DND-41 (cell line): ENCODE measurements at regions not wholly inside any gene's neighbourhood (a gene's known extent, or its start where the extent isn't known, plus 50 kb on each side); places are given as distances from the start of the nearest gene placed in this dataset.
"Not testable (repeated sequence)": the region's sequence is repeated elsewhere in the genome, so short reads cannot be mapped to it uniquely, and the experiment has no call there.

ENCODE experiments used
- ATAC-seq: fragments of 200-7000 bp; cut with Tn5 transposase; 3 replicates; pipeline ENCODE4 v1.9.1; 2021; ENCODE audit warnings: low read depth; ENCODE audit not compliant: insufficient read depth
- DNase-seq: peaks from one replicate; pipeline ENCODE4 v3.0.0-alpha.2; 2020
- H2AFZ ChIP-seq: 2 replicates; pipeline ENCODE4 v1.6.0; 2012; ENCODE audit warnings: low read depth, low read length
- H3K27ac ChIP-seq: 2 replicates; pipeline ENCODE4 v1.5.1; 2012; ENCODE audit warnings: low read length, inconsistent platforms
- H3K27me3 ChIP-seq: fragments of 200-600 bp; sonication (generic); 2 replicates; pipeline ENCODE4 v1.6.0; 2012; ENCODE audit warnings: low read length, mild to moderate bottlenecking, inconsistent platforms; ENCODE audit not compliant: insufficient read depth, poor library complexity
- H3K36me3 ChIP-seq: 2 replicates; pipeline ENCODE4 v1.5.1; 2012; ENCODE audit warnings: low read length, inconsistent platforms; ENCODE audit not compliant: insufficient read depth
- H3K4me1 ChIP-seq: 2 replicates; pipeline ENCODE4 v1.5.1; 2012; ENCODE audit warnings: mild to moderate bottlenecking, low read length; ENCODE audit not compliant: insufficient read depth
- H3K4me2 ChIP-seq: 2 replicates; pipeline ENCODE4 v1.6.0; 2012; ENCODE audit warnings: mild to moderate bottlenecking, moderate library complexity, low read length, inconsistent platforms; ENCODE audit not compliant: insufficient read depth
- H3K4me3 ChIP-seq, 2 experiments: fragments of 200-600 bp in 1 of 2; shearing (Covaris generic) in 1 of 2; 2 replicates each; pipeline ENCODE4 v1.5.1; 2012 to 2016; ENCODE audit warnings: inconsistent platforms in 2 of 2, low read length in 2 of 2, mild to moderate bottlenecking in 2 of 2, low read depth in 1 of 2, moderate library complexity in 1 of 2
- H3K79me2 ChIP-seq: 2 replicates; pipeline ENCODE4 v1.6.0; 2012; ENCODE audit warnings: low read length, inconsistent platforms; ENCODE audit not compliant: insufficient read depth
- H3K9ac ChIP-seq: 2 replicates; pipeline ENCODE4 v1.6.0; 2012; ENCODE audit warnings: low read depth, mild to moderate bottlenecking, inconsistent platforms, low read length, moderate library complexity
- H3K9me3 ChIP-seq: 2 replicates; pipeline ENCODE4 v1.5.1; 2012; ENCODE audit warnings: low read length, moderate library complexity, mild to moderate bottlenecking, inconsistent platforms; ENCODE audit not compliant: insufficient read depth, severe bottlenecking
- H4K20me1 ChIP-seq: 2 replicates; pipeline ENCODE4 v1.6.0; 2012; ENCODE audit warnings: low read length; ENCODE audit not compliant: insufficient read depth
- CTCF ChIP-seq: IDR thresholded peaks from 2 replicates; pipeline ENCODE4 v1.5.1; 2012; ENCODE audit warnings: borderline replicate concordance, low read length, moderate library complexity, mild to moderate bottlenecking; ENCODE audit not compliant: poor library complexity, severe bottlenecking; ENCODE audit errors: extremely low read depth
- EZH2 ChIP-seq: IDR thresholded peaks from 3 replicates; pipeline ENCODE4 v1.6.1; 2012; ENCODE audit warnings: borderline replicate concordance, low read depth, mild to moderate bottlenecking, moderate library complexity, low read length, inconsistent platforms; ENCODE audit not compliant: severe bottlenecking

GRCh38 chr13:82467626-82468025 lies 1414.6 kb downstream of the SLITRK1 start:
- H3K4me1 ChIP-seq, result no peaks in the 10 kb centered on the region
- ATAC-seq, result no peak
- no peak for DNase-seq
- H3K79me2 ChIP-seq, result no peaks in the 10 kb centered on the region
- no peaks in the 10 kb centered on the region for H3K36me3 ChIP-seq
- no peak overlapping the region for H3K27ac ChIP-seq
- H2AFZ ChIP-seq, result no peak overlapping the region
- no peak overlapping the region for H3K4me3 ChIP-seq
- H4K20me1 ChIP-seq, result no peaks in the 10 kb centered on the region
- TF ChIP-seq CTCF (no peak), EZH2 (no peak)
- no peaks in the 10 kb centered on the region for H3K9me3 ChIP-seq
- no peak overlapping the region for H3K9ac ChIP-seq
- H3K4me2 ChIP-seq, result no peak overlapping the region
- H3K27me3 ChIP-seq, result no peaks in the 10 kb centered on the region

GRCh38 chr13:82459575-82459974 lies 1422.7 kb downstream of the SLITRK1 start:
- H2AFZ ChIP-seq, H3K79me2 ChIP-seq, H3K4me2 ChIP-seq, H3K4me3 ChIP-seq, H3K27ac ChIP-seq, H3K4me1 ChIP-seq, H3K9ac ChIP-seq, ATAC-seq, H3K36me3 ChIP-seq, H3K9me3 ChIP-seq, H4K20me1 ChIP-seq, H3K27me3 ChIP-seq, DNase-seq: not testable (repeated sequence)

GRCh38 chr13:82458169-82458568 lies 1424.1 kb downstream of the SLITRK1 start:
- Histone ChIP-seq H3K9me3 (no peaks in the 10 kb centered on the region), H3K36me3 (no peaks in the 10 kb centered on the region), H3K27me3 (no peaks in the 10 kb centered on the region), H3K4me1 (no peaks in the 10 kb centered on the region), H3K9ac (no peak overlapping the region), H3K4me3 (no peak overlapping the region), H4K20me1 (no peaks in the 10 kb centered on the region), H3K79me2 (no peaks in the 10 kb centered on the region), H3K27ac (no peak overlapping the region), H2AFZ (no peak overlapping the region), H3K4me2 (no peak overlapping the region)
- TF ChIP-seq CTCF (no peak), EZH2 (no peak)
- ATAC-seq, result no peak
- no peak for DNase-seq

GRCh38 chr13:82457548-82457947 lies 1424.7 kb downstream of the SLITRK1 start:
- H3K4me2 ChIP-seq, DNase-seq, H3K36me3 ChIP-seq, H3K4me3 ChIP-seq, H3K9ac ChIP-seq, H3K79me2 ChIP-seq, H4K20me1 ChIP-seq, H3K27ac ChIP-seq, H3K4me1 ChIP-seq, H3K27me3 ChIP-seq, ATAC-seq, H2AFZ ChIP-seq, H3K9me3 ChIP-seq: not testable (repeated sequence)
